ENCODE measurements at regions not wholly inside any gene's neighbourhood (a gene's known extent, or its start where the extent isn't known, plus 50 kb on each side); places are given as distances from the start of the nearest gene placed in this dataset.

DNA sequence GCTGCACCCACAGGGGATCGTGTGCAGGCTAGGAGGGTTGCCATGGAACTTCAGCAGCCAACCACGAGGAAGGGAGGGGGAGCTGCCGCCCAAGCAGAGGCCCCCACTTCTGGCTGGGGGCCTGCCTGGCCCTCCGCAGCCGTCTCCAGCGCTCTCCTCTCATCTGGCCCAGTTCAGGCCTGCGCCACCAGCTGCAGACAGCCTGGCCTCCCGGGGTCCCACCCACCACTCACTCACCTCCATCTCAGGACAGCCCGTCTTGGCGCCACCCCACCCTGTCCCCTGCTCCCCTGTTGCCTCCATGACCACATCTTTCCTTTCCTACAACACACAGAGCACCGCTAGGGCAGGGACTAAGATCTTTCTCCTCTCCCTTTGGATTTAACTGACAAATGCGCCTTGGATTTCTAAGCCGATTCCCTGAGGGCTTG lies 98.7 kb downstream of the ANKRD60 start:
- intact Hi-C loops (cut with DNase I): loop anchor here (2.0 to 5.0 kb wide), 4 partner anchors 17 to 773 kb away; no protein-coding TSS in a partner anchor
- peak in 1 of 2 donors; percentile 56 for DNase-seq (ENCODE audit: low spot score in 2 of 2)
- Histone ChIP-seq H3K4me3 (peak overlapping the region in 1 of 2 donors; percentile 0), H3K36me3 (no peaks in the 10 kb centered on the region), H3K27me3 (no peaks in the 10 kb centered on the region), H3K4me1 (peaks cover 9 to 61% of the 10 kb centered on the region in 2 donors), H3K27ac (peak overlapping the region; percentile 77 to 89), H3K9me3 (no peaks in the 10 kb centered on the region)
- TF ChIP-seq, protein P1, sequence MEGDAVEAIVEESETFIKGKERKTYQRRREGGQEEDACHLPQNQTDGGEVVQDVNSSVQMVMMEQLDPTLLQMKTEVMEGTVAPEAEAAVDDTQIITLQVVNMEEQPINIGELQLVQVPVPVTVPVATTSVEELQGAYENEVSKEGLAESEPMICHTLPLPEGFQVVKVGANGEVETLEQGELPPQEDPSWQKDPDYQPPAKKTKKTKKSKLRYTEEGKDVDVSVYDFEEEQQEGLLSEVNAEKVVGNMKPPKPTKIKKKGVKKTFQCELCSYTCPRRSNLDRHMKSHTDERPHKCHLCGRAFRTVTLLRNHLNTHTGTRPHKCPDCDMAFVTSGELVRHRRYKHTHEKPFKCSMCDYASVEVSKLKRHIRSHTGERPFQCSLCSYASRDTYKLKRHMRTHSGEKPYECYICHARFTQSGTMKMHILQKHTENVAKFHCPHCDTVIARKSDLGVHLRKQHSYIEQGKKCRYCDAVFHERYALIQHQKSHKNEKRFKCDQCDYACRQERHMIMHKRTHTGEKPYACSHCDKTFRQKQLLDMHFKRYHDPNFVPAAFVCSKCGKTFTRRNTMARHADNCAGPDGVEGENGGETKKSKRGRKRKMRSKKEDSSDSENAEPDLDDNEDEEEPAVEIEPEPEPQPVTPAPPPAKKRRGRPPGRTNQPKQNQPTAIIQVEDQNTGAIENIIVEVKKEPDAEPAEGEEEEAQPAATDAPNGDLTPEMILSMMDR (IDR thresholded peaks at IDR 0.05): no peak

DNA sequence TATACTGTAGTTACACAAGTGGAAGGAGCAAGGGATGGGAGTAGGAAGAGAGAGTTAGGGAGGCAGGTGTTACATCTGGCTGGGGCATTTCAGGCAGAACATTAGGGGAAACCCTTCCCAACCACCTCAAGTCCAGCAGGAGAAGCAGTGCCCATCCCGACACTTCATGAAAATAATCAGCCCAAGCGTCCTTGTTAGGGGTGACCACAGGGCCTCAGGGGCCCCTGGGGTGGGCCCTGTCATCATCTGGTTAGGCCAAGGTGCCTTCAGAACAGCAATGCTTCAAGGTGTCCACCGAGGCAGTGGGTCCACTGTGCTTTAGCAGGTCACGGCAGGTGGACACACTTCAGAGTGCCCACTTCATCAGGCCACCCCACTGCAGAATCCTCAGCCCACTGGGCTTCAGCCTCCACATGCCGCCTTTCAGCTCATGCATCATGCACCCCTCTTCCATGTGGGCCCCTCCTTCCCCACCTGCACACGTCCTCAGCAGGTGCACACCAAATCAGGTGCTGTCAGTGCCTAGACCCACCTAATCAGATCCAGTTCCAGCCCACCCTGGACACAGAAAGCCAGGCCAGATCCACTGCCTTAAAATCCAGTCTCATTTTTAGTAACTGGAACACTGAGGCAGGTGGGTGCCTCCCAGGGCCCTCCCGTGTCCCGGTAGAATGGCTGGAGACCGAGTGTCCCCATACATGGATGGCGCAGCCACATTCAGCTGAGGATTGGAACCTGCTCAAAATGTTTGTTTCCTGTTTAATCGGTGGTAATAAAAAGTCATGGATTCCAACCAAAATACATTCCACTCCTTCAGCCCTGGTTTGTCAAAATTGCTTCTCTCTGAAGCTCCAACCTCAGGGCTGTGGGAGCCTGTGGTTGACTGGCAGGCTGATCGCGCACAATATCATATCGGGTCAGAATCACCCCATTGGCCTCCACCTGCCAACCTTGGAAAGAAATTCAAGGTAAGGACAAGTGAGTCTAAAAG lies 99.5 kb downstream of the ANKRD60 start:
- peak overlapping the region in 1 of 2 donors; percentile 0 for H3K4me3 ChIP-seq
- H3K36me3 ChIP-seq: no peaks in the 10 kb centered on the region
- H3K27ac ChIP-seq: peak overlapping the region; percentile 77 to 89
- H3K27me3 ChIP-seq: no peaks in the 10 kb centered on the region
- peak in 1 of 2 donors; percentile 52 for DNase-seq (ENCODE audit: low spot score in 2 of 2)
- intact Hi-C loops (cut with DNase I): loop anchor here (2.0 kb wide), 1 partner anchor 16 kb away; no protein-coding TSS in a partner anchor
- peaks cover 8 to 59% of the 10 kb centered on the region in 2 donors for H3K4me1 ChIP-seq
- H3K9me3 ChIP-seq: no peaks in the 10 kb centered on the region
- TF ChIP-seq, protein P1 (IDR thresholded peaks at IDR 0.05): no peak

DNA sequence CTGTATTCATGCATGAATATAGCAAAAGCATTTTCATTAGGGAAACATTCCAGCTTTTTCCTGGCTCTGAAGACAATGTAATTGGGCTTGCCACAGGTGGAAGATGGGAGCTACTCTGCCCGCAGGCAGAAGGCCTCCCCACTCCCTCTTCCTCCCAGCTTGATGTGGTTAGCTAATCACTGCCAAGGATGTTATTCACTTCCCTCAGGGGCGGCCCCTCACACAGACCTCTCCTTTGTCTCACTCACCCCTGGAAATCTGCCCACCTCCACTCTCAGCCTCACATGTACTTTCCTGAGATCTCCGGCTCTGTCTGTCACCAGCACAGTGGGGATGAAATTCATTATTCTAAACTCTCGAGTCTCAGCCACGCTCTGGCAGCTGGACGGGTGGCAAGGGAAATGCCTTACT lies 100.7 kb downstream of the ANKRD60 start:
- Histone ChIP-seq H3K36me3 (no peaks in the 10 kb centered on the region), H3K27me3 (no peaks in the 10 kb centered on the region), H3K4me3 (no peak overlapping the region), H3K4me1 (peaks cover 8 to 47% of the 10 kb centered on the region in 2 donors), H3K9me3 (no peaks in the 10 kb centered on the region), H3K27ac (peak overlapping the region; percentile 77 to 89)
- TF ChIP-seq, protein P1 (IDR thresholded peaks at IDR 0.05): no peak
- DNase-seq (ENCODE audit: low spot score in 2 of 2): peak in 1 of 2 donors; percentile 70
- intact Hi-C loops (cut with DNase I): loop anchor here (2.0 kb wide), 1 partner anchor 15 kb away; no protein-coding TSS in a partner anchor

DNA sequence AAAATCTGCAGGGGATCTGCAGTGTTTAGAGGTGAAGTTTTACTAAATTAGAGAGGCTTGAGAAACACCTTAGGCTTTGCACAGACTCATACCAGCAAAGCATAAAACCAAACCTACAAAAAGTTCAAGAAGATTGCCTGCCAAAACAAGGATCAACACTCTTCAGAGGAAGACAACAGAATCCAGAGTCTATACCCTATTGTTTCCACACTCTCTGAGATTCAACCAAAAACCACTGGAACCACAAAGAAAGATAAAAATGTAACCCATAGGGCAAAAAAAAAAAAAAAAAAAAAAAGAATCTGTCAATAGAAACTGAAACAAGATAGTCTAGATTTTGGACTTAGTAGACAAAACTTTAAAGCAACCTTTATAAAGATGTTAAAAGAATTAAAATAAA lies 102.7 kb downstream of the ANKRD60 start:
- no peak overlapping the region for H3K27ac ChIP-seq
- H3K4me3 ChIP-seq: no peak overlapping the region
- no peaks in the 10 kb centered on the region for H3K9me3 ChIP-seq
- no peaks in the 10 kb centered on the region for H3K27me3 ChIP-seq
- intact Hi-C loops (cut with DNase I): no loop called here
- H3K4me1 ChIP-seq: peaks cover 2 to 31% of the 10 kb centered on the region in 2 donors
- H3K36me3 ChIP-seq: no peaks in the 10 kb centered on the region
- no peak for DNase-seq (ENCODE audit: low spot score in 2 of 2)
- TF ChIP-seq, protein P1 (IDR thresholded peaks at IDR 0.05): no peak

DNA sequence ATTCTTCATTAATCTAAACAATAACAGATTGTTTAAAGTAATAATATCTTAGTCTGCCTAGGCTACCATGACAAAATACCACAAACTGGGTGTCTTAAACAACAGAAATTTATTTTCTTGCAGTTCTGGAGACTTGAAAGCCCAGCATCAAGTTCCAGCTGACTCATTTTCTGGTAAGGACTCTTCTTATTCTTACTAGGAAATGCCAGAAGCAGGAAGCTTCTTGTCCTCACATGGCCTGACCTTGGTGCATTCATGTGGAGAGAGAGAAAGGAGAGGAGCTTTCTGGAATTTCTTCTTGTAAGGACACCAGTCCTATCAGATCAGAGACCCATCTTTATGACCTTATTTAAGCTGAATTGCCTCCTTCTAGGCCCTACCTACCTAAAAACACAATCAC lies 110.5 kb downstream of the ANKRD60 start:
- intact Hi-C loops (cut with DNase I): no loop called here
- DNase-seq (ENCODE audit: low spot score in 2 of 2): no peak
- no peaks in the 10 kb centered on the region for H3K27me3 ChIP-seq
- peaks cover 0 to 8% of the 10 kb centered on the region in 2 donors for H3K9me3 ChIP-seq
- no peaks in the 10 kb centered on the region for H3K4me1 ChIP-seq
- TF ChIP-seq, protein P1 (IDR thresholded peaks at IDR 0.05): no peak
- no peaks in the 10 kb centered on the region for H3K36me3 ChIP-seq
- H3K4me3 ChIP-seq: no peak overlapping the region
- no peak overlapping the region for H3K27ac ChIP-seq

Measured in ascending aorta (tissue), 2 donors.